C1 segment of cervical spinal cord (tissue), 14 donors: ENCODE measurements at regions not wholly inside any gene's neighbourhood (a gene's known extent, or its start where the extent isn't known, plus 50 kb on each side); places are given as distances from the start of the nearest gene placed in this dataset.

Experiments used
- DNase-seq, 14 donors: peaks; one replicate each; lab custom pipeline; 2025; lab: John Stamatoyannopoulos, UW

- no peak for DNase-seq
Measured at GRCh38 chr3:170752571-170753155, 117.3 kb downstream of the RPL22L1 start.

GRCh38 chr3:170751899-170752293 is 118.1 kb downstream of the RPL22L1 start:
- DNase-seq, result no peak

GRCh38 chr3:170751083-170751898 is 118.7 kb downstream of the RPL22L1 start:
- DNase-seq, result peak in 1 of 14 donors; percentile 25

GRCh38 chr3:170750478-170750830 is 119.5 kb downstream of the RPL22L1 start:
- no peak for DNase-seq

GRCh38 chr3:170749765-170750477 is 120.1 kb downstream of the RPL22L1 start:
- DNase-seq, result no peak

GRCh38 chr3:170749185-170749584 is 120.8 kb downstream of the RPL22L1 start:
- no peak for DNase-seq

GRCh38 chr3:170746175-170746942 is 123.6 kb downstream of the RPL22L1 start:
- no peak for DNase-seq

- no peak for DNase-seq
Measured at GRCh38 chr3:170745211-170745718, 124.7 kb downstream of the RPL22L1 start.

- peak in 1 of 14 donors; percentile 28 for DNase-seq
Measured at GRCh38 chr3:170741756-170742529, 128.1 kb downstream of the RPL22L1 start.

- DNase-seq, result peak in 12 of 14 donors; percentile 50 to 84 (median 70)
Measured at GRCh38 chr3:170740726-170741591, 129.0 kb downstream of the RPL22L1 start.

GRCh38 chr3:170740285-170740684 is 129.7 kb downstream of the RPL22L1 start:
- no peak for DNase-seq

- DNase-seq, result no peak
Measured at GRCh38 chr3:170739410-170739809, 130.6 kb downstream of the RPL22L1 start.

GRCh38 chr3:170738766-170739165 is 131.2 kb downstream of the RPL22L1 start:
- no peak for DNase-seq

- DNase-seq, result no peak
Measured at GRCh38 chr3:170737498-170738162, 132.4 kb downstream of the RPL22L1 start.

- no peak for DNase-seq
Measured at GRCh38 chr3:170735821-170736220, 134.2 kb downstream of the RPL22L1 start.

- no peak for DNase-seq
Measured at GRCh38 chr3:170734735-170735065, 135.3 kb downstream of the RPL22L1 start.

GRCh38 chr3:170734043-170734734 is 135.8 kb downstream of the RPL22L1 start:
- no peak for DNase-seq

GRCh38 chr3:170732660-170733245 is 137.2 kb downstream of the RPL22L1 start:
- no peak for DNase-seq
